PC-3 (cell line): ENCODE measurements at regions not wholly inside any gene's neighbourhood (a gene's known extent, or its start where the extent isn't known, plus 50 kb on each side); places are given as distances from the start of the nearest gene placed in this dataset.
"Not testable (repeated sequence)": the region's sequence is repeated elsewhere in the genome, so short reads cannot be mapped to it uniquely, and the experiment has no call there.

Source experiments
- CTCF ChIP-seq: fragments of 300-600 bp; sonication (generic); conservative IDR thresholded peaks from 2 replicates; pipeline ENCODE4 v1.5.1; 2017; ENCODE audit warnings: antibody characterized with exemption, low read depth, mild to moderate bottlenecking, low read length
- EZH2 ChIP-seq: fragments of 300-600 bp; sonication (generic); IDR thresholded peaks from one replicate; pipeline ENCODE4 v1.6.1; 2017; ENCODE audit warnings: antibody characterized with exemption, mild to moderate bottlenecking, low read length; ENCODE audit not compliant: unreplicated experiment
- EZH2phosphoT487 ChIP-seq: fragments of 300-600 bp; sonication (generic); IDR thresholded peaks from 2 replicates; pipeline ENCODE4 v1.6.1; 2018; ENCODE audit warnings: mild to moderate bottlenecking, antibody characterized with exemption, low read length, borderline replicate concordance

DNA sequence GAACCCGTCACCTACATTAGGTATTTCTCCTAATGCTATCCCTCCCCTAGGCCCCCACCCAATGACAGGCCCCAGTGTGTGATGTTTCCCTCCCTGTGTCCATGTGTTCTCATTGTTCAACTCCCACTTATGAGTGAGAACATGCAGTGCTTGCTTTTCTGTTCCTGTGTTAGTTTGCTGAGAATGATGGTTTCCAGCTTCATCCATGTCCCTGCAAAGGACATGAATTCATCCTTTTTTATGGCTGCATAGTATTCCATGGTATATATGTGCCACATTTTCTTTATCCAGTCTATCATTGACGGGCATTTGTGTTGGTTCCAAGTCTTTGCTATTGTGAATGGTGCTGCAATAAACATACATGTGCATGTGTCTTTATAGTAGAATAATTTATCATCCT lies 163.2 kb upstream of the LMO3 start:
- TF ChIP-seq CTCF, EZH2, EZH2phosphoT487: not testable (repeated sequence)
